Adrenal gland (tissue), 5 donors: ENCODE measurements at regions not wholly inside any gene's neighbourhood (a gene's known extent, or its start where the extent isn't known, plus 50 kb on each side); places are given as distances from the start of the nearest gene placed in this dataset.

ENCODE experiments used
- POLR2A ChIP-seq, 2 donors: fragments of 450-650 bp; IDR thresholded peaks; one replicate each; pipeline ENCODE4 v1.6.1; 2017; ENCODE audit warnings: antibody characterized with exemption in 2 of 2, mild to moderate bottlenecking in 2 of 2, moderate library complexity in 1 of 2
- TF ChIP-seq, protein P1 (sequence below), 6 experiments: fragments of 450-650 bp in 4 of 6; fragments of 200-600 bp in 2 of 6; sonication (generic) in 1 of 6; IDR thresholded peaks; 1 replicate in 5 of 6; 2 replicates in 1 of 6; pipeline versions ENCODE4 v1.5.1 to v1.8.0; 2016 to 2021; ENCODE audit warnings: antibody characterized with exemption in 6 of 6, mild to moderate bottlenecking in 2 of 6, moderate library complexity in 1 of 6
- donor health status: DM: no; HTN: no; CAD: no.

DNA sequence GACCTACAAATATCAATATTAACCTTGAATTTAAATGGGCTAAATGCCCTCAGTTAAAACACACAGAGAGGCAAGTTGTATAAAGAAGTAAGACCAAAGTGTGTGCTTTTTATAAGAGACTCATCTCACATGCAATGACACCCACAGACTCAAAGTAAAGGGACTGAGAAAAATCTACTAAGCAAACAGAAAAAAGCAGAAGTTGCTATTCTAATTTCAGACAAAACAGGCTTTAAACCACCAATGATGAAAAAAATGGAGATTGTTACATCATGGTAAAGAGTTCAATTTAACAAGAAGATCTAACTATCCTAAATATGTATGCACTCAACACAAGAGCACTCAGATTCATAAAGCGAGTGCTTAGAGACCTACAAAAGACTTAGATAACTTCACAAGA lies 741.9 kb upstream of the MARCKS start:
- no peak for TF ChIP-seq POLR2A (IDR thresholded peaks at IDR 0.05)
- TF ChIP-seq, protein P1, sequence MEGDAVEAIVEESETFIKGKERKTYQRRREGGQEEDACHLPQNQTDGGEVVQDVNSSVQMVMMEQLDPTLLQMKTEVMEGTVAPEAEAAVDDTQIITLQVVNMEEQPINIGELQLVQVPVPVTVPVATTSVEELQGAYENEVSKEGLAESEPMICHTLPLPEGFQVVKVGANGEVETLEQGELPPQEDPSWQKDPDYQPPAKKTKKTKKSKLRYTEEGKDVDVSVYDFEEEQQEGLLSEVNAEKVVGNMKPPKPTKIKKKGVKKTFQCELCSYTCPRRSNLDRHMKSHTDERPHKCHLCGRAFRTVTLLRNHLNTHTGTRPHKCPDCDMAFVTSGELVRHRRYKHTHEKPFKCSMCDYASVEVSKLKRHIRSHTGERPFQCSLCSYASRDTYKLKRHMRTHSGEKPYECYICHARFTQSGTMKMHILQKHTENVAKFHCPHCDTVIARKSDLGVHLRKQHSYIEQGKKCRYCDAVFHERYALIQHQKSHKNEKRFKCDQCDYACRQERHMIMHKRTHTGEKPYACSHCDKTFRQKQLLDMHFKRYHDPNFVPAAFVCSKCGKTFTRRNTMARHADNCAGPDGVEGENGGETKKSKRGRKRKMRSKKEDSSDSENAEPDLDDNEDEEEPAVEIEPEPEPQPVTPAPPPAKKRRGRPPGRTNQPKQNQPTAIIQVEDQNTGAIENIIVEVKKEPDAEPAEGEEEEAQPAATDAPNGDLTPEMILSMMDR (IDR thresholded peaks at IDR 0.05) = no peak
